ENCODE measurements at regions not wholly inside any gene's neighbourhood (a gene's known extent, or its start where the extent isn't known, plus 50 kb on each side); places are given as distances from the start of the nearest gene placed in this dataset.
"Not testable (repeated sequence)": the region's sequence is repeated elsewhere in the genome, so short reads cannot be mapped to it uniquely, and the experiment has no call there.

- Histone ChIP-seq H3K36me3 (ENCODE audit: insufficient read depth, low read depth, low read length) (no peaks in the 10 kb centered on the region), H3K9ac (ENCODE audit: low read depth, low read length) (no peak overlapping the region), H3K4me1 (ENCODE audit: insufficient read depth, low read length) (no peaks in the 10 kb centered on the region), H3K27me3 (ENCODE audit: insufficient read depth, low read length) (no peaks in the 10 kb centered on the region), H3K4me3 (ENCODE audit: low read length) (no peak overlapping the region), H3K9me3 (ENCODE audit: insufficient read depth, low read depth, low read length) (no peaks in the 10 kb centered on the region), H3K27ac (ENCODE audit: low read length) (no peak overlapping the region)
These were observed 96.9 kb upstream of the FOXQ1 start for GRCh38 chr6:1215023-1215422.

GRCh38 chr6:1212919-1213318, 99.0 kb upstream of the FOXQ1 start:
- H3K9me3 ChIP-seq (ENCODE audit: insufficient read depth, low read depth, low read length): no peaks in the 10 kb centered on the region
- H3K36me3 ChIP-seq (ENCODE audit: insufficient read depth, low read depth, low read length): no peaks in the 10 kb centered on the region
- no peaks in the 10 kb centered on the region for H3K4me1 ChIP-seq (ENCODE audit: insufficient read depth, low read length)
- H3K27ac ChIP-seq (ENCODE audit: low read length): no peak overlapping the region
- H3K9ac ChIP-seq (ENCODE audit: low read depth, low read length): no peak overlapping the region
- H3K27me3 ChIP-seq (ENCODE audit: insufficient read depth, low read length): no peaks in the 10 kb centered on the region
- no peak overlapping the region for H3K4me3 ChIP-seq (ENCODE audit: low read length)

GRCh38 chr6:1212138-1212537, 99.8 kb upstream of the FOXQ1 start:
- H3K4me1 ChIP-seq (ENCODE audit: insufficient read depth, low read length); H3K27me3 ChIP-seq (ENCODE audit: insufficient read depth, low read length); H3K36me3 ChIP-seq (ENCODE audit: insufficient read depth, low read depth, low read length); H3K4me3 ChIP-seq (ENCODE audit: low read length); H3K27ac ChIP-seq (ENCODE audit: low read length); H3K9ac ChIP-seq (ENCODE audit: low read depth, low read length); H3K9me3 ChIP-seq (ENCODE audit: insufficient read depth, low read depth, low read length): not testable (repeated sequence)

- not testable (repeated sequence) for H3K4me1 ChIP-seq (ENCODE audit: insufficient read depth, low read length); H3K4me3 ChIP-seq (ENCODE audit: low read length); H3K9ac ChIP-seq (ENCODE audit: low read depth, low read length); H3K36me3 ChIP-seq (ENCODE audit: insufficient read depth, low read depth, low read length); H3K27me3 ChIP-seq (ENCODE audit: insufficient read depth, low read length); H3K27ac ChIP-seq (ENCODE audit: low read length); H3K9me3 ChIP-seq (ENCODE audit: insufficient read depth, low read depth, low read length)
These were observed 101.3 kb upstream of the FOXQ1 start for GRCh38 chr6:1210631-1211030.

- H3K9me3 ChIP-seq (ENCODE audit: insufficient read depth, low read depth, low read length): no peaks in the 10 kb centered on the region
- H3K4me3 ChIP-seq (ENCODE audit: low read length): no peak overlapping the region
- H3K4me1 ChIP-seq (ENCODE audit: insufficient read depth, low read length): no peaks in the 10 kb centered on the region
- H3K27me3 ChIP-seq (ENCODE audit: insufficient read depth, low read length): peaks cover 2% of the 10 kb centered on the region; the same call in 1 of the 2 replicates
- no peak overlapping the region for H3K9ac ChIP-seq (ENCODE audit: low read depth, low read length)
- no peak overlapping the region for H3K27ac ChIP-seq (ENCODE audit: low read length)
- no peaks in the 10 kb centered on the region for H3K36me3 ChIP-seq (ENCODE audit: insufficient read depth, low read depth, low read length)
These were observed 103.0 kb upstream of the FOXQ1 start for GRCh38 chr6:1208876-1209275.

- no peaks in the 10 kb centered on the region for H3K36me3 ChIP-seq (ENCODE audit: insufficient read depth, low read depth, low read length)
- H3K4me3 ChIP-seq (ENCODE audit: low read length): no peak overlapping the region
- no peaks in the 10 kb centered on the region for H3K9me3 ChIP-seq (ENCODE audit: insufficient read depth, low read depth, low read length)
- H3K27ac ChIP-seq (ENCODE audit: low read length): no peak overlapping the region
- no peaks in the 10 kb centered on the region for H3K4me1 ChIP-seq (ENCODE audit: insufficient read depth, low read length)
- H3K9ac ChIP-seq (ENCODE audit: low read depth, low read length): no peak overlapping the region
- peaks cover 11% of the 10 kb centered on the region; the same call in 1 of the 2 replicates for H3K27me3 ChIP-seq (ENCODE audit: insufficient read depth, low read length)
These were observed 108.4 kb upstream of the FOXQ1 start for GRCh38 chr6:1203546-1203945.

- Histone ChIP-seq H3K4me3 (ENCODE audit: low read length) (no peak overlapping the region), H3K9me3 (ENCODE audit: insufficient read depth, low read depth, low read length) (no peaks in the 10 kb centered on the region), H3K36me3 (ENCODE audit: insufficient read depth, low read depth, low read length) (no peaks in the 10 kb centered on the region), H3K9ac (ENCODE audit: low read depth, low read length) (no peak overlapping the region), H3K27me3 (ENCODE audit: insufficient read depth, low read length) (peaks cover 11% of the 10 kb centered on the region; the same call in 1 of the 2 replicates), H3K4me1 (ENCODE audit: insufficient read depth, low read length) (no peaks in the 10 kb centered on the region), H3K27ac (ENCODE audit: low read length) (no peak overlapping the region)
These were observed 109.7 kb upstream of the FOXQ1 start for GRCh38 chr6:1202201-1202600.

- Histone ChIP-seq H3K9ac (ENCODE audit: low read depth, low read length) (no peak overlapping the region), H3K36me3 (ENCODE audit: insufficient read depth, low read depth, low read length) (no peaks in the 10 kb centered on the region), H3K4me3 (ENCODE audit: low read length) (no peak overlapping the region), H3K27ac (ENCODE audit: low read length) (no peak overlapping the region), H3K9me3 (ENCODE audit: insufficient read depth, low read depth, low read length) (no peaks in the 10 kb centered on the region), H3K27me3 (ENCODE audit: insufficient read depth, low read length) (peaks cover 11% of the 10 kb centered on the region; the same call in 1 of the 2 replicates), H3K4me1 (ENCODE audit: insufficient read depth, low read length) (no peaks in the 10 kb centered on the region)
These were observed 110.2 kb upstream of the FOXQ1 start for GRCh38 chr6:1201547-1202200.

GRCh38 chr6:1200409-1201101, 111.3 kb upstream of the FOXQ1 start:
- H3K9ac ChIP-seq (ENCODE audit: low read depth, low read length): no peak overlapping the region
- H3K4me3 ChIP-seq (ENCODE audit: low read length): no peak overlapping the region
- no peak overlapping the region for H3K27ac ChIP-seq (ENCODE audit: low read length)
- H3K9me3 ChIP-seq (ENCODE audit: insufficient read depth, low read depth, low read length): peaks cover 5% of the 10 kb centered on the region; the same call in 1 of the 2 replicates
- no peaks in the 10 kb centered on the region for H3K36me3 ChIP-seq (ENCODE audit: insufficient read depth, low read depth, low read length)
- no peaks in the 10 kb centered on the region for H3K4me1 ChIP-seq (ENCODE audit: insufficient read depth, low read length)
- H3K27me3 ChIP-seq (ENCODE audit: insufficient read depth, low read length): peaks cover 11% of the 10 kb centered on the region; the same call in 1 of the 2 replicates

GRCh38 chr6:1200081-1200408, 111.9 kb upstream of the FOXQ1 start:
- Histone ChIP-seq H3K27me3 (ENCODE audit: insufficient read depth, low read length) (peaks cover 11% of the 10 kb centered on the region; the same call in 1 of the 2 replicates), H3K4me3 (ENCODE audit: low read length) (no peak overlapping the region), H3K9me3 (ENCODE audit: insufficient read depth, low read depth, low read length) (peaks cover 8% of the 10 kb centered on the region; the same call in 1 of the 2 replicates), H3K9ac (ENCODE audit: low read depth, low read length) (no peak overlapping the region), H3K27ac (ENCODE audit: low read length) (no peak overlapping the region), H3K36me3 (ENCODE audit: insufficient read depth, low read depth, low read length) (no peaks in the 10 kb centered on the region), H3K4me1 (ENCODE audit: insufficient read depth, low read length) (no peaks in the 10 kb centered on the region)

- no peaks in the 10 kb centered on the region for H3K36me3 ChIP-seq (ENCODE audit: insufficient read depth, low read depth, low read length)
- H3K27me3 ChIP-seq (ENCODE audit: insufficient read depth, low read length): no peaks in the 10 kb centered on the region
- no peak overlapping the region for H3K9ac ChIP-seq (ENCODE audit: low read depth, low read length)
- no peaks in the 10 kb centered on the region for H3K4me1 ChIP-seq (ENCODE audit: insufficient read depth, low read length)
- no peak overlapping the region for H3K4me3 ChIP-seq (ENCODE audit: low read length)
- H3K9me3 ChIP-seq (ENCODE audit: insufficient read depth, low read depth, low read length): peaks cover 8% of the 10 kb centered on the region; the same call in 1 of the 2 replicates
- H3K27ac ChIP-seq (ENCODE audit: low read length): no peak overlapping the region
These were observed 114.6 kb upstream of the FOXQ1 start for GRCh38 chr6:1197309-1197708.

- no peaks in the 10 kb centered on the region for H3K27me3 ChIP-seq (ENCODE audit: insufficient read depth, low read length)
- no peaks in the 10 kb centered on the region for H3K36me3 ChIP-seq (ENCODE audit: insufficient read depth, low read depth, low read length)
- no peaks in the 10 kb centered on the region for H3K4me1 ChIP-seq (ENCODE audit: insufficient read depth, low read length)
- no peak overlapping the region for H3K9ac ChIP-seq (ENCODE audit: low read depth, low read length)
- no peak overlapping the region for H3K27ac ChIP-seq (ENCODE audit: low read length)
- no peak overlapping the region for H3K4me3 ChIP-seq (ENCODE audit: low read length)
- peaks cover 8% of the 10 kb centered on the region; the same call in 1 of the 2 replicates for H3K9me3 ChIP-seq (ENCODE audit: insufficient read depth, low read depth, low read length)
These were observed 120.7 kb upstream of the FOXQ1 start for GRCh38 chr6:1191141-1191630.

Measured in iPS-20b (cell line).